ENCODE measurements at regions not wholly inside any gene's neighbourhood (a gene's known extent, or its start where the extent isn't known, plus 50 kb on each side); places are given as distances from the start of the nearest gene placed in this dataset.

DNA sequence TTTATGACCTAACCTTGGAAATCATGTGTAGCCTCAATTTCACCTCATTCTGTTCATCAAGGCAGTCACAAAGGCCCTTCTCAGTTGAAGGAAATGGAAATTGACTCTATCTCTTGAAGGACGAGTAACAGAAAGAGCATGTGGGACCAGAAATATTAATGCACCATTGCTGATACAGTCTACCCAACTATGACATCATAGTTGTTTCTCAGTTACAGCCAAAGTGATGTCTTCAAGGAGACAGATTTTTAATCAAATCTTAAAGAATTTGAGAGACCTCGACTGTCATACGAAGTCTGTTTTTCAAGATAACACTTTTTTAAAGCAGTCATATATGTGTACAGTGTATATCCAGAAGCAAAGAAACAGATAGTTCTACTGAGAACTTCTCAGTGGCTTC lies 335.7 kb upstream of the PHF14 start:
- TF ChIP-seq, protein P1, sequence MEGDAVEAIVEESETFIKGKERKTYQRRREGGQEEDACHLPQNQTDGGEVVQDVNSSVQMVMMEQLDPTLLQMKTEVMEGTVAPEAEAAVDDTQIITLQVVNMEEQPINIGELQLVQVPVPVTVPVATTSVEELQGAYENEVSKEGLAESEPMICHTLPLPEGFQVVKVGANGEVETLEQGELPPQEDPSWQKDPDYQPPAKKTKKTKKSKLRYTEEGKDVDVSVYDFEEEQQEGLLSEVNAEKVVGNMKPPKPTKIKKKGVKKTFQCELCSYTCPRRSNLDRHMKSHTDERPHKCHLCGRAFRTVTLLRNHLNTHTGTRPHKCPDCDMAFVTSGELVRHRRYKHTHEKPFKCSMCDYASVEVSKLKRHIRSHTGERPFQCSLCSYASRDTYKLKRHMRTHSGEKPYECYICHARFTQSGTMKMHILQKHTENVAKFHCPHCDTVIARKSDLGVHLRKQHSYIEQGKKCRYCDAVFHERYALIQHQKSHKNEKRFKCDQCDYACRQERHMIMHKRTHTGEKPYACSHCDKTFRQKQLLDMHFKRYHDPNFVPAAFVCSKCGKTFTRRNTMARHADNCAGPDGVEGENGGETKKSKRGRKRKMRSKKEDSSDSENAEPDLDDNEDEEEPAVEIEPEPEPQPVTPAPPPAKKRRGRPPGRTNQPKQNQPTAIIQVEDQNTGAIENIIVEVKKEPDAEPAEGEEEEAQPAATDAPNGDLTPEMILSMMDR (conservative IDR thresholded peaks at IDR 0.05; ENCODE audit: low read depth, low read length): no peak
- no peak for TF ChIP-seq EZH2 (IDR thresholded peaks at IDR 0.05; ENCODE audit: borderline replicate concordance, low read depth, low read length, poor library complexity, severe bottlenecking)
